Cardiac fibroblast (primary cell): ENCODE measurements at regions not wholly inside any gene's neighbourhood (a gene's known extent, or its start where the extent isn't known, plus 50 kb on each side); places are given as distances from the start of the nearest gene placed in this dataset.
"Not testable (repeated sequence)": the region's sequence is repeated elsewhere in the genome, so short reads cannot be mapped to it uniquely, and the experiment has no call there.

Experiments used
- DNase-seq, 2 donors: peaks; one replicate each; pipeline versions ENCODE4 v3.0.0 to v3.0.0-alpha.2; 2010; ENCODE audit warnings: low read depth in 2 of 2
- H3K4me3 ChIP-seq, 2 donors: replicated peaks in 1 of 2; 1 replicate in 1 of 2; 2 replicates in 1 of 2; pipeline ENCODE4 v1.5.1; 2011; ENCODE audit warnings: low read depth in 2 of 2, low read length in 2 of 2, mild to moderate bottlenecking in 2 of 2, moderate library complexity in 1 of 2
- CTCF ChIP-seq: IDR thresholded peaks from one replicate; pipeline ENCODE4 v1.5.1; 2011; ENCODE audit warnings: low read depth, mild to moderate bottlenecking, low read length, inconsistent platforms

DNA sequence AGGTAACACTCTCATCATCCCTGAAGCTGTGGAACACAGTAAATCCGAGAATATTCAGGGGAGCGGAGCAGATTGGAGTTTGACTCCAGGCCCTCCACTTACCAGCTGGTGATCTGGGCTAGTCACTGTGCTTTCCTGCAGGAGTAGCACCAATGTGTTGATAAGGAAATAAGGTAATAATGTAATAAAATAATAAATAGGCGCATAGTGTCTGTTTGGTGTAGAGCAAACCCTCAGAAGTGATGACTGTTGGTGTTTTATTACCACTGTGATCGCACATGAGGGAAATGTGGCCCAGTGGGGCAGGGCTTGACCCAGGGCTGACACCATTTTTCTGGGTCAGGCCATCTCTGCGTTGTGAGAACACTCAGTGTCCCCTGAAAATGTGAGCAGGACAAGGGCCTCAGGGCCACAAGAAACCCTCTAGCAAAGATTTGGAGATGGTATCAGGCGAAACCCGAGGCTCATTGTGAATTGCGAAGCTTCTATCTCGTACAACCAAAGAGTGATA, 563.9 kb upstream of the B3GAT1 start:
- H3K4me3 ChIP-seq: no peak overlapping the region
- TF ChIP-seq CTCF: no peak
- DNase-seq: no peak

DNA sequence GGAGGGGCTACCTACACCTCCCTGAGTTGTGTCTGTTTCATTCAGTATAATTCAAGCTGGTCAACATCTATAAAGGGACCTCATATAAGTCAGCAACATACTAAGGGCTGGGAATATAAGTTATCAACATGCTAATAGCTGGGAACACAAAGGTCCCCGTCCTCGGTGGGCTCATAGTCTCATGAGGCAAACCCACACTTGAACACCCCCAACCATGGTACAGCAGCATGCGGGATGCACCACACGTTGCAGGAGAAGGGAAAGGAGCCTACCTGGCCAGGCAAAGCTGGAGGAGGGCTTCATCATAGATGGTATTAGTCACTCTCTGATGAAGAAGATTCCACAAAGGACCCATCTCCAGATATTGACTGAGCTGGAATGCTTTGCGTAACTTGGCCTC, 561.8 kb upstream of the B3GAT1 start:
- no peak for DNase-seq
- no peak overlapping the region for H3K4me3 ChIP-seq
- TF ChIP-seq CTCF: no peak

GRCh38 chr11:134971381-134971780, 559.3 kb upstream of the B3GAT1 start:
- TF ChIP-seq CTCF: no peak
- no peak for DNase-seq

DNA sequence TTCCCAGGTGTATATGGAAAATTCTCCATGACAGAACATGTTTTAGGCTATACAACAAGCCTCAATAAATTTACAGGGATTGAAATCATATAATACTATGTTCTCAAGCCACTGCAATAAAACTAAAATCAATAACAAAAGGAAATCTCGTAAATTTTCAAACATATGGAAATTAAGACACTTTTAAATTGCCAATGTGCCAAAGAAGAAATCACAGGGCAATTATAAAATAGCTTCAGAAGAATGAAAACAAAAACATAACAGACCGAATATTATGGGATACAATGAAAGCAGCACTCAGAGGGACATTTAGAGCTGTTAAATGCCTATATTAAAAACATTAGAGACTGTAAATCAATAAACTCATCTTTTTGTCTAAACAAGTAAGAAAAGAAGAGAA, 555.7 kb upstream of the B3GAT1 start:
- no peak overlapping the region for H3K4me3 ChIP-seq
- DNase-seq: no peak
- no peak for TF ChIP-seq CTCF

More at GRCh38 chr11:134971381-134971780, 559.3 kb upstream of the B3GAT1 start:
- no peak overlapping the region for H3K4me3 ChIP-seq

DNA sequence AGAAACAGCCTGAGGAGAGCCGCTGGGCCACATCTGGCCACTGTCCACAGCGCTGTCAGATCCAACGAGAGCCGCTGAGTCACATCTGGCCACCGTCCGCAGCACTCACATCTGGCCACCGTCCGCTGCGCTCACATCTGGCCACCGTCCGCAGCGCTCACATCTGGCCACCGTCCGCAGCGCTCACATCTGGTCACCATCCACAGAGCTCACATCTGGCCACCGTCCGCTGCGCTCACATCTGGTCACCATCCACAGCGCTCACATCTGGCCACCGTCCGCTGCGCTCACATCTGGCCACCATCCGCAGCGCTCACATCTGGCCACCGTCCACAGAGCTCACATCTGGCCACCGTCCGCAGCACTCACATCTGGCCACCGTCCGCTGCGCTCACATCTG, 549.3 kb upstream of the B3GAT1 start:
- not testable (repeated sequence) for H3K4me3 ChIP-seq, DNase-seq

- H3K4me3 ChIP-seq: no peak overlapping the region
- DNase-seq: no peak
- no peak for TF ChIP-seq CTCF
Observed at GRCh38 chr11:134958870-134959269, 546.8 kb upstream of the B3GAT1 start.

- H3K4me3 ChIP-seq: no peak overlapping the region
- no peak for TF ChIP-seq CTCF
- no peak for DNase-seq
Observed at GRCh38 chr11:134958336-134958640, 546.2 kb upstream of the B3GAT1 start.
